ENCODE measurements at regions not wholly inside any gene's neighbourhood (a gene's known extent, or its start where the extent isn't known, plus 50 kb on each side); places are given as distances from the start of the nearest gene placed in this dataset.
"Not testable (repeated sequence)": the region's sequence is repeated elsewhere in the genome, so short reads cannot be mapped to it uniquely, and the experiment has no call there.

- DNase-seq (ENCODE audit: low read depth), result no peak
Measured at GRCh38 chr3:182404031-182404430, 389.3 kb upstream of the ATP11B start.

- DNase-seq (ENCODE audit: low read depth), result no peak
Measured at GRCh38 chr3:182405759-182406158, 387.5 kb upstream of the ATP11B start.

- no peak for DNase-seq (ENCODE audit: low read depth)
Measured at GRCh38 chr3:182406786-182407185, 386.5 kb upstream of the ATP11B start.

- DNase-seq (ENCODE audit: low read depth), result no peak
Measured at GRCh38 chr3:182410051-182410450, 383.3 kb upstream of the ATP11B start.

GRCh38 chr3:182412066-182412465 lies 381.2 kb upstream of the ATP11B start:
- DNase-seq (ENCODE audit: low read depth), result no peak

- no peak for DNase-seq (ENCODE audit: low read depth)
Measured at GRCh38 chr3:182413061-182413460, 380.2 kb upstream of the ATP11B start.

GRCh38 chr3:182413682-182414081 lies 379.6 kb upstream of the ATP11B start:
- DNase-seq (ENCODE audit: low read depth), result no peak

GRCh38 chr3:182414586-182414985 lies 378.7 kb upstream of the ATP11B start:
- no peak for DNase-seq (ENCODE audit: low read depth)

- DNase-seq (ENCODE audit: low read depth), result no peak
Measured at GRCh38 chr3:182420741-182421140, 372.6 kb upstream of the ATP11B start.

- no peak for DNase-seq (ENCODE audit: low read depth)
Measured at GRCh38 chr3:182424006-182424405, 369.3 kb upstream of the ATP11B start.

GRCh38 chr3:182425926-182426718 lies 367.2 kb upstream of the ATP11B start:
- DNase-seq (ENCODE audit: low read depth), result not testable (repeated sequence)

- DNase-seq (ENCODE audit: low read depth), result not testable (repeated sequence)
Measured at GRCh38 chr3:182431972-182432371, 361.3 kb upstream of the ATP11B start.

- no peak for DNase-seq (ENCODE audit: low read depth)
Measured at GRCh38 chr3:182435860-182436259, 357.4 kb upstream of the ATP11B start.

GRCh38 chr3:182436547-182436946 lies 356.8 kb upstream of the ATP11B start:
- no peak for DNase-seq (ENCODE audit: low read depth)

GRCh38 chr3:182438398-182438797 lies 354.9 kb upstream of the ATP11B start:
- no peak for DNase-seq (ENCODE audit: low read depth)

- no peak for DNase-seq (ENCODE audit: low read depth)
Measured at GRCh38 chr3:182440101-182440500, 353.2 kb upstream of the ATP11B start.

- no peak for DNase-seq (ENCODE audit: low read depth)
Measured at GRCh38 chr3:182445576-182445975, 347.7 kb upstream of the ATP11B start.

GRCh38 chr3:182450942-182451787 lies 342.1 kb upstream of the ATP11B start:
- no peak for DNase-seq (ENCODE audit: low read depth)

GRCh38 chr3:182451871-182452270 lies 341.4 kb upstream of the ATP11B start:
- no peak for DNase-seq (ENCODE audit: low read depth)

GRCh38 chr3:182455011-182455410 lies 338.3 kb upstream of the ATP11B start:
- no peak for DNase-seq (ENCODE audit: low read depth)

- DNase-seq (ENCODE audit: low read depth), result no peak
Measured at GRCh38 chr3:182460303-182460702, 333.0 kb upstream of the ATP11B start.

GRCh38 chr3:182462152-182462551 lies 331.2 kb upstream of the ATP11B start:
- no peak for DNase-seq (ENCODE audit: low read depth)

- DNase-seq (ENCODE audit: low read depth), result no peak
Measured at GRCh38 chr3:182464513-182465145, 328.7 kb upstream of the ATP11B start.
